ENCODE measurements at regions not wholly inside any gene's neighbourhood (a gene's known extent, or its start where the extent isn't known, plus 50 kb on each side); places are given as distances from the start of the nearest gene placed in this dataset.

DNA sequence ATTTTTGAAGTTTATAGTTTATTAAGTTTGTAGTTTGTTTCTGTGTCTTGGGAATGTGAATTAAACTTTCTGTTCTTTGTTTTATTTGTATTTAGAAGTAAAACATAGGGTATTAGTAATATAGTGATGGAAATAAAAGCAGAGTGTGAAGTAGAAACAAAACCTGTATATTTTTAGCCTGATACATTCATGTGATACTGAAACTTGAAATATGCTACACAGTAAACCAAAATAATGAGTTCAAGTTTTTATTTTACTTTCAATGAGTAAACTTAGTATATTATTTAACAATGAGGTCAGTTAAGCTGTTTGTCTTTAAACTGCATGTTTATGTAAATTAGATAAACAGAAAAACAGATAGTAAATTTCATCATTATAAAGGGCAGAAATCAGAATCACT is 1592.6 kb downstream of the GRIK2 start:
- Histone ChIP-seq H3K27me3 (ENCODE audit: low read length) (no peaks in the 10 kb centered on the region), H2AFZ (ENCODE audit: low read length) (no peak overlapping the region), H3K27ac (ENCODE audit: low read length) (no peak overlapping the region), H4K20me1 (ENCODE audit: low read length) (no peaks in the 10 kb centered on the region), H3K4me2 (ENCODE audit: low read length) (no peak overlapping the region), H3K4me3 (ENCODE audit: low read length) (no peak overlapping the region), H3K36me3 (ENCODE audit: low read depth, low read length) (no peaks in the 10 kb centered on the region), H3K9me2 (replicated peaks; ENCODE audit: low read length) (no peaks in the 10 kb centered on the region), H3K79me2 (ENCODE audit: low read length) (no peaks in the 10 kb centered on the region), H3F3A (ENCODE audit: low read length, unreplicated experiment) (no peaks in the 10 kb centered on the region), H3K9me3 (ENCODE audit: low read length) (no peaks in the 10 kb centered on the region), H3K9ac (ENCODE audit: low read length) (no peak overlapping the region), H3K4me1 (ENCODE audit: insufficient read depth, low read length) (no peaks in the 10 kb centered on the region)
- CTCF ChIA-PET = no interaction called here
- no TSS peak for BruUV-seq (replicated peaks)
- TF ChIP-seq EZH2 (IDR thresholded peaks at IDR 0.05; ENCODE audit: low read length, unreplicated experiment) = no peak
- TF ChIP-seq EZH2phosphoT487 (IDR thresholded peaks at IDR 0.05; ENCODE audit: borderline replicate concordance, low read length) = no peak
- TF ChIP-seq, protein P1, sequence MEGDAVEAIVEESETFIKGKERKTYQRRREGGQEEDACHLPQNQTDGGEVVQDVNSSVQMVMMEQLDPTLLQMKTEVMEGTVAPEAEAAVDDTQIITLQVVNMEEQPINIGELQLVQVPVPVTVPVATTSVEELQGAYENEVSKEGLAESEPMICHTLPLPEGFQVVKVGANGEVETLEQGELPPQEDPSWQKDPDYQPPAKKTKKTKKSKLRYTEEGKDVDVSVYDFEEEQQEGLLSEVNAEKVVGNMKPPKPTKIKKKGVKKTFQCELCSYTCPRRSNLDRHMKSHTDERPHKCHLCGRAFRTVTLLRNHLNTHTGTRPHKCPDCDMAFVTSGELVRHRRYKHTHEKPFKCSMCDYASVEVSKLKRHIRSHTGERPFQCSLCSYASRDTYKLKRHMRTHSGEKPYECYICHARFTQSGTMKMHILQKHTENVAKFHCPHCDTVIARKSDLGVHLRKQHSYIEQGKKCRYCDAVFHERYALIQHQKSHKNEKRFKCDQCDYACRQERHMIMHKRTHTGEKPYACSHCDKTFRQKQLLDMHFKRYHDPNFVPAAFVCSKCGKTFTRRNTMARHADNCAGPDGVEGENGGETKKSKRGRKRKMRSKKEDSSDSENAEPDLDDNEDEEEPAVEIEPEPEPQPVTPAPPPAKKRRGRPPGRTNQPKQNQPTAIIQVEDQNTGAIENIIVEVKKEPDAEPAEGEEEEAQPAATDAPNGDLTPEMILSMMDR (conservative IDR thresholded peaks at IDR 0.05; ENCODE audit: low read depth, low read length) = no peak
- no peak for DNase-seq
- intact Hi-C loops (cut with micrococcal nuclease) = no loop called here
- ATAC-seq = no peak
- POLR2A ChIA-PET (ENCODE audit: unreplicated experiment) = no interaction called here

DNA sequence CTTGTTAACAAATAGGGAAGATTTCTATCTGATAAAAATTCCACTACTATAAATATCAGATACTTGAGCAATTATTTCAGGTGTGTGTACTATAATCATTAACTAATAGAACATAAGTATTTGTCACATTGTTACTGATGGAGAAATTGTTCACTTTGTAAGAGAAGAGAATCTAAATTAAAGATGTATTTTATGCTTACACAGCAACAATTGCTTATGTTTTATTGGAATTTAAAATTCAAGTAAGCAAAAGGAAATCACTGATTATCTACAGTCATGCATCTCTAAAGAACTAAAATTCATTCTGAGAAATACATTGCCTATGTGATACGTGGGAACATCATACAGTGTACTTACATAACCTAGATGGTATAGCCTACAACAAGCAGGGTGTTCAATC is 1590.8 kb downstream of the GRIK2 start:
- no peak for TF ChIP-seq EZH2 (IDR thresholded peaks at IDR 0.05; ENCODE audit: low read length, unreplicated experiment)
- TF ChIP-seq, protein P1 (conservative IDR thresholded peaks at IDR 0.05; ENCODE audit: low read depth, low read length) = no peak
- TF ChIP-seq EZH2phosphoT487 (IDR thresholded peaks at IDR 0.05; ENCODE audit: borderline replicate concordance, low read length) = no peak
- H3K9me3 ChIP-seq (ENCODE audit: low read length) = no peaks in the 10 kb centered on the region
- no peaks in the 10 kb centered on the region for H3K79me2 ChIP-seq (ENCODE audit: low read length)
- ATAC-seq = no peak
- ChIA-PET CTCF (no interaction called here), POLR2A (ENCODE audit: unreplicated experiment) (no interaction called here)
- H3K4me2 ChIP-seq (ENCODE audit: low read length) = no peak overlapping the region
- H3K27ac ChIP-seq (ENCODE audit: low read length) = no peak overlapping the region
- intact Hi-C loops (cut with micrococcal nuclease) = no loop called here
- H2AFZ ChIP-seq (ENCODE audit: low read length) = no peak overlapping the region
- no TSS peak for BruUV-seq (replicated peaks)
- H3K4me1 ChIP-seq (ENCODE audit: insufficient read depth, low read length) = no peaks in the 10 kb centered on the region
- H3K36me3 ChIP-seq (ENCODE audit: low read depth, low read length) = no peaks in the 10 kb centered on the region
- no peaks in the 10 kb centered on the region for H3F3A ChIP-seq (ENCODE audit: low read length, unreplicated experiment)
- no peak overlapping the region for H3K9ac ChIP-seq (ENCODE audit: low read length)
- no peaks in the 10 kb centered on the region for H3K27me3 ChIP-seq (ENCODE audit: low read length)
- H3K4me3 ChIP-seq (ENCODE audit: low read length) = no peak overlapping the region
- DNase-seq = no peak
- no peaks in the 10 kb centered on the region for H3K9me2 ChIP-seq (replicated peaks; ENCODE audit: low read length)
- H4K20me1 ChIP-seq (ENCODE audit: low read length) = no peaks in the 10 kb centered on the region

DNA sequence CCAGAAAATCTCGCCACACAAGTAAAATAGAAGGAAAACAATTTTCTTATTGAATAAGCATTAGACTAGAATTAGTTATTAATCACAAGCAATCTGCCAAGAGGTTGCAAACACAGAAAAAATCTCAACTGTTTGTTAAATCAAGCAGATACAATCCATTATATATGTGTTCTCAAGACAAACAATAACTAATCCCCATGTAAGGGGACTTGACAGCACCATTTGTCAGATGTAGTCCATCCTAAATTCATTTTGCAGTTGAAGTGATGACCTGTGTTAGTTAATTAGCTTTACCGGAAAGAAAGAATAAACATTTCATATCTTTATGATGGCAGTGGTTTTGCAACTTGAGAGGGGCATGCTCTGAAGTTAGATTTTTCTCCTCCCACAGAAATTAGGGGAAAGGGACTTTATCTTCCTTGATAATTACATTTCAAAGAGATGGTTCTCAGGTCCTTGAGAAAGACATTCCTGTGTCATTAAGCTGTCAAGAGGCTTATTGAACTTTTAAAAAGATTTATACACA is 1588.0 kb downstream of the GRIK2 start:
- H3F3A ChIP-seq (ENCODE audit: low read length, unreplicated experiment) = no peaks in the 10 kb centered on the region
- intact Hi-C loops (cut with micrococcal nuclease) = no loop called here
- CTCF ChIA-PET = no interaction called here
- H3K4me1 ChIP-seq (ENCODE audit: insufficient read depth, low read length) = no peaks in the 10 kb centered on the region
- no peak overlapping the region for H3K9ac ChIP-seq (ENCODE audit: low read length)
- no peak overlapping the region for H3K4me2 ChIP-seq (ENCODE audit: low read length)
- no peak overlapping the region for H3K4me3 ChIP-seq (ENCODE audit: low read length)
- H3K27ac ChIP-seq (ENCODE audit: low read length) = no peak overlapping the region
- no peaks in the 10 kb centered on the region for H3K9me2 ChIP-seq (replicated peaks; ENCODE audit: low read length)
- DNase-seq (no peak), ATAC-seq (no peak)
- H2AFZ ChIP-seq (ENCODE audit: low read length) = no peak overlapping the region
- no peaks in the 10 kb centered on the region for H3K27me3 ChIP-seq (ENCODE audit: low read length)
- TF ChIP-seq EZH2 (IDR thresholded peaks at IDR 0.05; ENCODE audit: low read length, unreplicated experiment) = no peak
- TF ChIP-seq, protein P1 (conservative IDR thresholded peaks at IDR 0.05; ENCODE audit: low read depth, low read length) = no peak
- TF ChIP-seq EZH2phosphoT487 (IDR thresholded peaks at IDR 0.05; ENCODE audit: borderline replicate concordance, low read length) = no peak
- no peaks in the 10 kb centered on the region for H3K79me2 ChIP-seq (ENCODE audit: low read length)
- no peaks in the 10 kb centered on the region for H4K20me1 ChIP-seq (ENCODE audit: low read length)
- no peaks in the 10 kb centered on the region for H3K36me3 ChIP-seq (ENCODE audit: low read depth, low read length)
- BruUV-seq (replicated peaks) = no TSS peak
- H3K9me3 ChIP-seq (ENCODE audit: low read length) = no peaks in the 10 kb centered on the region
- POLR2A ChIA-PET (ENCODE audit: unreplicated experiment) = no interaction called here

Data from PC-3 (cell line).